K562 (cell line): ENCODE measurements at regions not wholly inside any gene's neighbourhood (a gene's known extent, or its start where the extent isn't known, plus 50 kb on each side); places are given as distances from the start of the nearest gene placed in this dataset.

Experiments used
- FOXJ3 ChIP-seq: sonication (generic); formaldehyde crosslinking; IDR thresholded peaks from 2 replicates; pipeline ENCODE4 v1.4.0; 2020; ENCODE audit warnings: mild to moderate bottlenecking, missing genetic modification reagents
- HCFC1 ChIP-seq: IDR thresholded peaks from 2 replicates; pipeline ENCODE4 v1.6.1; 2012; ENCODE audit warnings: low read depth, low read length, improper control_type of control experiment
- KAT8 ChIP-seq: fragments of 450-650 bp; IDR thresholded peaks from 2 replicates; pipeline ENCODE4 v1.6.1; 2016; ENCODE audit warnings: low read depth, mild to moderate bottlenecking
- KDM4B ChIP-seq, 2 experiments: fragments of 450-650 bp in 1 of 2; sonication (generic) in 1 of 2; IDR thresholded peaks; 2 replicates each; pipeline ENCODE4 v1.6.1; 2016 to 2017; ENCODE audit warnings: borderline replicate concordance in 2 of 2, antibody characterized with exemption in 1 of 2, low read depth in 1 of 2, mild to moderate bottlenecking in 1 of 2
- L3MBTL2 ChIP-seq: fragments of 450-650 bp; IDR thresholded peaks from 2 replicates; pipeline ENCODE4 v1.6.1; 2016; ENCODE audit warnings: mild to moderate bottlenecking, moderate library complexity
- NR1H2 ChIP-seq: sonication (generic); formaldehyde crosslinking; IDR thresholded peaks from 2 replicates; pipeline ENCODE4 v1.4.0; 2020; ENCODE audit warnings: mild to moderate bottlenecking, missing genetic modification reagents
- SP2 ChIP-seq: IDR thresholded peaks from 2 replicates; pipeline ENCODE4 v1.6.1; 2011; ENCODE audit warnings: mild to moderate bottlenecking, low read depth, low read length, moderate library complexity; ENCODE audit not compliant: poor library complexity, severe bottlenecking; ENCODE audit errors: extremely low read depth
- SRSF7 ChIP-seq: fragments of 200-400 bp; formaldehyde crosslinking; optimal IDR thresholded peaks from 2 replicates; pipeline ENCODE3; 2017; ENCODE audit warnings: mild to moderate bottlenecking, low read depth, low read length
- ZNF12 ChIP-seq: sonication (generic); formaldehyde crosslinking; IDR thresholded peaks from 2 replicates; pipeline ENCODE4 v1.4.0; 2020; ENCODE audit warnings: mild to moderate bottlenecking, missing genetic modification reagents
- ZNF134 ChIP-seq: fragments of 250-450 bp; sonication (Bioruptor Pico); conservative IDR thresholded peaks from 2 replicates; pipeline ENCODE4 v1.4.0; 2020
- ZNF561 ChIP-seq: fragments of 450-650 bp; formaldehyde crosslinking; conservative IDR thresholded peaks from 2 replicates; pipeline ENCODE4 v1.4.0; 2020; ENCODE audit warnings: mild to moderate bottlenecking, moderate library complexity
- ZNF76 ChIP-seq: fragments of 250-450 bp; sonication (Bioruptor Pico); IDR thresholded peaks from 2 replicates; pipeline ENCODE4 v1.4.0; 2020; ENCODE audit warnings: mild to moderate bottlenecking, moderate library complexity, borderline replicate concordance
- TF ChIP-seq, protein P1 (sequence below): fragments of 250-450 bp; sonication (Bioruptor Pico); IDR thresholded peaks from 2 replicates; pipeline ENCODE4 v1.5.0; 2021; ENCODE audit warnings: mild to moderate bottlenecking, borderline replicate concordance
- TF ChIP-seq, protein P2 (sequence below): fragments of 250-450 bp; sonication (Bioruptor Pico); IDR thresholded peaks from 2 replicates; pipeline ENCODE4 v1.9.0; 2021; ENCODE audit warnings: mild to moderate bottlenecking, inconsistent platforms
- TF ChIP-seq, protein P3 (sequence below): fragments of 450-650 bp; IDR thresholded peaks from 2 replicates; pipeline ENCODE4 v1.6.1; 2014; ENCODE audit warnings: low read depth, mild to moderate bottlenecking, moderate library complexity, borderline replicate concordance
- TF ChIP-seq, protein P4 (sequence below), 2 experiments: IDR thresholded peaks; 2 replicates each; pipeline ENCODE4 v1.6.1; 2011; ENCODE audit warnings: borderline replicate concordance in 1 of 2, control low read depth in 1 of 2, low read depth in 1 of 2, low read length in 1 of 2, mild to moderate bottlenecking in 1 of 2, mixed read lengths in 1 of 2, moderate library complexity in 1 of 2; ENCODE audit not compliant: insufficient read depth in 1 of 2, insufficient read length in 1 of 2, poor library complexity in 1 of 2, severe bottlenecking in 1 of 2; ENCODE audit errors: extremely low read depth in 1 of 2
- TF ChIP-seq, protein P5 (sequence below): fragments of 250-450 bp; sonication (Bioruptor Pico); IDR thresholded peaks from 2 replicates; pipeline ENCODE4 v1.8.0; 2022; ENCODE audit warnings: moderate library complexity, mild to moderate bottlenecking, inconsistent platforms
- TF ChIP-seq, protein P6 (sequence below): fragments of 250-450 bp; sonication (Bioruptor Pico); IDR thresholded peaks from 2 replicates; pipeline ENCODE4 v1.4.0; 2020

DNA sequence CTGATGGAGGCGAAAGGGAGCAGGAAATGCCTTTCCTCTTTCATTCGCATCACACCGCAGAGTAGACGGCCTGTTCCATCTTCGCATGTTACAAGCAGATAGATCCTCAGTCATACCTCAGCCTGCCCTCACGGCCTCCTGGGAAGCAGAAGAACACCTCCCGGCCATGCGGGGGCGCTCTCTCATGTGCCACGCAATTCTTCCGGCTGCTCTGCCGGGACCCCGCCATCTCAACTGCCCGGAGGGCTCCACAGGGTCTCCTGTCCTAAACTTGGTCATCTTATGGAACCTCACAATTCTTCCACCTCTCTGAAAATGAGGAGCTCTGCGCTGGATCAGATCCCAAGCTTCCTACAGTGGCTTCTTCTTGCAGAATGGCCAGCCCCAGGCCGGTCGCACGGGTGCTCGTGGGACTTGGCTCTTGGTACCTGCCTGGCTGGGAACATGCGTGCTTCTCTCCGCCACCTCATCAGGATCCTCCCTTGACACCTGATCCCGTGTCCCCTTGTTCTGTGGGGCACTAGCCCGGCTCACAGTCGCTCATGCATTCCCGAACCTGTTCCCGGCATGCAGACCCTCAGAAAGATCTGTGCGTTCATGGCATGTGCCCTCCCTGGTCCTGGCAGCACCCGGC is 262.8 kb upstream of the SHH start (continued):
- TF ChIP-seq ZNF12 (CRISPR knock-in tag), result no peak
- TF ChIP-seq, protein P1, sequence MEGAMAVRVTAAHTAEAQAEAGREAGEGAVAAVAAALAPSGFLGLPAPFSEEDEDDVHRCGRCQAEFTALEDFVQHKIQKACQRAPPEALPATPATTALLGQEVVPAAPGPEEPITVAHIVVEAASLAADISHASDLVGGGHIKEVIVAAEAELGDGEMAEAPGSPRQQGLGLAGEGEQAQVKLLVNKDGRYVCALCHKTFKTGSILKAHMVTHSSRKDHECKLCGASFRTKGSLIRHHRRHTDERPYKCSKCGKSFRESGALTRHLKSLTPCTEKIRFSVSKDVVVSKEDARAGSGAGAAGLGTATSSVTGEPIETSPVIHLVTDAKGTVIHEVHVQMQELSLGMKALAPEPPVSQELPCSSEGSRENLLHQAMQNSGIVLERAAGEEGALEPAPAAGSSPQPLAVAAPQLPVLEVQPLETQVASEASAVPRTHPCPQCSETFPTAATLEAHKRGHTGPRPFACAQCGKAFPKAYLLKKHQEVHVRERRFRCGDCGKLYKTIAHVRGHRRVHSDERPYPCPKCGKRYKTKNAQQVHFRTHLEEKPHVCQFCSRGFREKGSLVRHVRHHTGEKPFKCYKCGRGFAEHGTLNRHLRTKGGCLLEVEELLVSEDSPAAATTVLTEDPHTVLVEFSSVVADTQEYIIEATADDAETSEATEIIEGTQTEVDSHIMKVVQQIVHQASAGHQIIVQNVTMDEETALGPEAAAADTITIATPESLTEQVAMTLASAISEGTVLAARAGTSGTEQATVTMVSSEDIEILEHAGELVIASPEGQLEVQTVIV (CRISPR knock-in tag), result no peak
- TF ChIP-seq NR1H2 (CRISPR knock-in tag), result no peak
- TF ChIP-seq, protein P2, sequence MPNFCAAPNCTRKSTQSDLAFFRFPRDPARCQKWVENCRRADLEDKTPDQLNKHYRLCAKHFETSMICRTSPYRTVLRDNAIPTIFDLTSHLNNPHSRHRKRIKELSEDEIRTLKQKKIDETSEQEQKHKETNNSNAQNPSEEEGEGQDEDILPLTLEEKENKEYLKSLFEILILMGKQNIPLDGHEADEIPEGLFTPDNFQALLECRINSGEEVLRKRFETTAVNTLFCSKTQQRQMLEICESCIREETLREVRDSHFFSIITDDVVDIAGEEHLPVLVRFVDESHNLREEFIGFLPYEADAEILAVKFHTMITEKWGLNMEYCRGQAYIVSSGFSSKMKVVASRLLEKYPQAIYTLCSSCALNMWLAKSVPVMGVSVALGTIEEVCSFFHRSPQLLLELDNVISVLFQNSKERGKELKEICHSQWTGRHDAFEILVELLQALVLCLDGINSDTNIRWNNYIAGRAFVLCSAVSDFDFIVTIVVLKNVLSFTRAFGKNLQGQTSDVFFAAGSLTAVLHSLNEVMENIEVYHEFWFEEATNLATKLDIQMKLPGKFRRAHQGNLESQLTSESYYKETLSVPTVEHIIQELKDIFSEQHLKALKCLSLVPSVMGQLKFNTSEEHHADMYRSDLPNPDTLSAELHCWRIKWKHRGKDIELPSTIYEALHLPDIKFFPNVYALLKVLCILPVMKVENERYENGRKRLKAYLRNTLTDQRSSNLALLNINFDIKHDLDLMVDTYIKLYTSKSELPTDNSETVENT (CRISPR knock-in tag), result 0 out of 2 replicates have a peak, but pooled peaks have one; percentile 43
- TF ChIP-seq ZNF76 (CRISPR knock-in tag), result no peak
- TF ChIP-seq, protein P3, sequence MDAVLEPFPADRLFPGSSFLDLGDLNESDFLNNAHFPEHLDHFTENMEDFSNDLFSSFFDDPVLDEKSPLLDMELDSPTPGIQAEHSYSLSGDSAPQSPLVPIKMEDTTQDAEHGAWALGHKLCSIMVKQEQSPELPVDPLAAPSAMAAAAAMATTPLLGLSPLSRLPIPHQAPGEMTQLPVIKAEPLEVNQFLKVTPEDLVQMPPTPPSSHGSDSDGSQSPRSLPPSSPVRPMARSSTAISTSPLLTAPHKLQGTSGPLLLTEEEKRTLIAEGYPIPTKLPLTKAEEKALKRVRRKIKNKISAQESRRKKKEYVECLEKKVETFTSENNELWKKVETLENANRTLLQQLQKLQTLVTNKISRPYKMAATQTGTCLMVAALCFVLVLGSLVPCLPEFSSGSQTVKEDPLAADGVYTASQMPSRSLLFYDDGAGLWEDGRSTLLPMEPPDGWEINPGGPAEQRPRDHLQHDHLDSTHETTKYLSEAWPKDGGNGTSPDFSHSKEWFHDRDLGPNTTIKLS, result peak; percentile 83
- TF ChIP-seq ZNF561 (CRISPR knock-in tag), result no peak
- TF ChIP-seq KDM4B (IDR thresholded peaks at IDR 0.05; ENCODE audit: borderline replicate concordance in 2 of 2, low read depth in 1 of 2), result peak in 1 of 2 experiments; percentile 31; a peak in 1 of 4 replicates
- TF ChIP-seq L3MBTL2, result peak; percentile 70
- TF ChIP-seq SP2, result peak; percentile 47
- no peak for TF ChIP-seq ZNF134 (CRISPR knock-in tag)
- TF ChIP-seq, protein P4, sequence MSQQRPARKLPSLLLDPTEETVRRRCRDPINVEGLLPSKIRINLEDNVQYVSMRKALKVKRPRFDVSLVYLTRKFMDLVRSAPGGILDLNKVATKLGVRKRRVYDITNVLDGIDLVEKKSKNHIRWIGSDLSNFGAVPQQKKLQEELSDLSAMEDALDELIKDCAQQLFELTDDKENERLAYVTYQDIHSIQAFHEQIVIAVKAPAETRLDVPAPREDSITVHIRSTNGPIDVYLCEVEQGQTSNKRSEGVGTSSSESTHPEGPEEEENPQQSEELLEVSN (IDR thresholded peaks at IDR 0.05; ENCODE audit: borderline replicate concordance in 1 of 2, extremely low read depth in 1 of 2, insufficient read depth in 1 of 2, insufficient read length in 1 of 2, low read depth in 1 of 2, low read length in 1 of 2, poor library complexity in 1 of 2, severe bottlenecking in 1 of 2), result peak in 1 of 2 experiments; percentile 7
- TF ChIP-seq, protein P5, sequence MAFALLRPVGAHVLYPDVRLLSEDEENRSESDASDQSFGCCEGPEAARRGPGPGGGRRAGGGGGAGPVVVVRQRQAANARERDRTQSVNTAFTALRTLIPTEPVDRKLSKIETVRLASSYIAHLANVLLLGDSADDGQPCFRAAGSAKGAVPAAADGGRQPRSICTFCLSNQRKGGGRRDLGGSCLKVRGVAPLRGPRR (CRISPR knock-in tag), result no peak
- TF ChIP-seq KAT8, result no peak
- TF ChIP-seq HCFC1, result no peak
- TF ChIP-seq, protein P6, sequence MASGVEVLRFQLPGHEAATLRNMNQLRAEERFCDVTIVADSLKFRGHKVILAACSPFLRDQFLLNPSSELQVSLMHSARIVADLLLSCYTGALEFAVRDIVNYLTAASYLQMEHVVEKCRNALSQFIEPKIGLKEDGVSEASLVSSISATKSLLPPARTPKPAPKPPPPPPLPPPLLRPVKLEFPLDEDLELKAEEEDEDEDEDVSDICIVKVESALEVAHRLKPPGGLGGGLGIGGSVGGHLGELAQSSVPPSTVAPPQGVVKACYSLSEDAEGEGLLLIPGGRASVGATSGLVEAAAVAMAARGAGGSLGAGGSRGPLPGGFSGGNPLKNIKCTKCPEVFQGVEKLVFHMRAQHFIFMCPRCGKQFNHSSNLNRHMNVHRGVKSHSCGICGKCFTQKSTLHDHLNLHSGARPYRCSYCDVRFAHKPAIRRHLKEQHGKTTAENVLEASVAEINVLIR (CRISPR knock-in tag), result no peak
- TF ChIP-seq FOXJ3 (CRISPR knock-in tag), result no peak
- TF ChIP-seq SRSF7, result no peak
